ENCODE measurements at regions not wholly inside any gene's neighbourhood (a gene's known extent, or its start where the extent isn't known, plus 50 kb on each side); places are given as distances from the start of the nearest gene placed in this dataset.
"Not testable (repeated sequence)": the region's sequence is repeated elsewhere in the genome, so short reads cannot be mapped to it uniquely, and the experiment has no call there.

DNA sequence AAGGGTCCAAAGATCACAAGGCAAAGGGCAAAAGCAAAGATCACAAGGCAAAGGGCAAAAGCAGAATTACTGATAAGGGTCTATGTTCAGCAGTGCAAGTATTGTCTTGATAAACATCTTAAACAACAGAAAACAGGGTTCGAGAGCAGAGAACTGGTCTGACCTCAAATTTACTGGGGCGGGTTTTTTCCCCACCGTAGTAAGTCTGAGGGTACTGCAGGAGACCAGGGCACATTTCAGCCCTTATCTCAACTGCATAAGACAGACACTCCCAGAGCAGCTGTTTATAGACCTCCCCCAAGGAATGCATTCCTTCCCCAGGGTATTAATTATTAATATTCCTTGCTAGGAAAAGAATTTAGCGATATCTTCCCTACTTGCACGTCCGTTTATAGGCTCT, 61.3 kb downstream of the ZNF860 start:
- in situ Hi-C loops (cut with HindIII; ENCODE audit: low pct_unique_long_range_greater_than_20kb, low sequenced_read_pairs); DNase-seq (ENCODE audit: low read depth in 1 of 2, low spot score in 1 of 2): not testable (repeated sequence)

DNA sequence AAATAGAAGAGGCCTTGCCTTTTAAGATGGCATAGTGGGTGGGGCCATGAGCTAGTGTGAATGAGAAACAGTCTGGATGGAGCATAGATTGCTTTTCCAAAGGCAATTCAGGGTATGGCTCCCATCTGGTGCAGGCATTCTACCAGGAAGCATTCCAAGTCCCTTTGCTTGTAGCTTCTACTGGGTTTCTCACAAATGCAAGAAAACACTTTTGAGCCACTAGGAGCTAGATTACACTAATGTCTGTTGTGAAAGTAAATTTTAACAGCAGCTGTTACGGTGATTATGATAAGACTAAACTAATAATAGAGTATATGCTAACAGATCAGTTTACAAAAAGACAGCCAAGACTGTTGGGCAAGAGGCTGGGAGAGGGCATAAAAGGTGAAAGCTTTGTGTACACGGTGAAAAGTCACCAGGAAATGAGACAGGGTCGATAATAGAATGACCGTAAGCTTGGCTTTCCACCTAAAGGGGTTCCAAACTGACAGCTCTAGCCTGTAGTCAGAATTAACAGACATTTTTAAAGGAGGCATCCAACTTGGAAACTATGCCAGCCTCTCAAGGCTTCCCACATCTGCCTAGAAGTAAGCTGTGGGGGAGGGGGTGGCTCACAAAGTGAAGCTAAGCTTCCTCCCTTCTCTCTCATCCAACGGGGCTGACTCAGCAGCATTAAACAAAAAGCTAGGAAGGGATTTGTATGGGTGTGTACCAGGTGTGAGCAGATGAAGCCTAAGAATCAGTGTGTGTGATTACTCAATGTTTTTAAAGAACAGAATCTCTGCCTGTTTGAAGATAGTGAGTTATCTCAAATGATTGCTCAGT, 61.1 kb upstream of the GPD1L start:
- in situ Hi-C loops (cut with HindIII; ENCODE audit: low pct_unique_long_range_greater_than_20kb, low sequenced_read_pairs): no loop called here
- TF ChIP-seq JUND (IDR thresholded peaks at IDR 0.05; ENCODE audit: low read depth): no peak
- peak in 1 of 2 experiments; percentile 26 for DNase-seq (ENCODE audit: low read depth in 1 of 2, low spot score in 1 of 2)

DNA sequence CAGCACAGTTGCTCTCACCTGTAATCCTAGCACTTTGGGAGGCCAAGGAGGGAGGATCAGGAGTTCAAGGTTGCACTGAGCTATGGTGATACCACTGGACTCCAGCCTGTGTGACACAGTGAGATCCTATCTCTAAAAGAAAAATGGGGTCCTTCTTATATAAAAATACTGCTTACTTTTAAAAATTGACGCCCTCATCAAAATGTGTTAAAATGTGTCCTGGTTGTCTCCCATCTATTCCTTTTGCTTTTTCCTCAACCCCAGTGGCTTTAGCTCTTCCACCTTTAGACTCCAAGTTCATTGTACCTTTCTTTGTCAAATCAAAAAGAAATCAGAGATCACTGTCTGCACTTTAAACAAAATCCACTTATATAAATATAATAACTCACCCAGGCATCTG, 60.3 kb upstream of the GPD1L start:
- TF ChIP-seq JUND (IDR thresholded peaks at IDR 0.05; ENCODE audit: low read depth): no peak
- in situ Hi-C loops (cut with HindIII; ENCODE audit: low pct_unique_long_range_greater_than_20kb, low sequenced_read_pairs): no loop called here
- DNase-seq (ENCODE audit: low read depth in 1 of 2, low spot score in 1 of 2): no peak

DNA sequence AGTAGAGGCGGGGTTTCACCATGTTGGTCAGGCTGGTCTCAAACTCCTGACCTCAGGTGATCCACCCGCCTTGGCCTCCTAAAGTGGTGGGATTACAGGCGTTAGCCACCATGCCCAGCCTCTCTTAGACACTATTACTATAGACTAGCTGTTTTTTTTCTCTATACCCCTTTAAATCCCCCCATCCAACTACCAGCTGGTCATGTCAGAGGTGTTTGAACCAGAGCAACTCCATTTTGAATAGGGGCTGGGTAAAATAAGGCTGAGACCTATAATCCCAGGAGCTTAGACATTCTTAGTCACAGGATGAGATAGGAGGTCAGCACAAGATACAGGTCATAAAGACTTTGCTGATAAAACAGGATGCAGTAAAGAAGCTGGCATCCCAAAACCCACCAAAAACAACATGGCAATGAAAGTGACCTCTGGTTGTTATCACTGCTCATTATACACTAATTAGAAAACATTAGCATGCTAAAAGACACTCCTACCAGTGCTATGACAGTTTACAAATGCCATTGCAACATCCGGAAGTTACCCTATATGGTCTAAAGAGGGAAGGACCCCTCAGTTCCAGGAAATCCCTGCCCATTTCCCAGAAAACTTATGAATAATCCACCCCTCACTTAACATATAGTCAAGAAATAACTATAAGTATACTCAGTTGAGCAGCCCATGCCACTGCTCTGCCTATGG, 57.8 kb upstream of the GPD1L start:
- in situ Hi-C loops (cut with HindIII; ENCODE audit: low pct_unique_long_range_greater_than_20kb, low sequenced_read_pairs): no loop called here
- TF ChIP-seq JUND (IDR thresholded peaks at IDR 0.05; ENCODE audit: low read depth): no peak
- DNase-seq (ENCODE audit: low read depth in 1 of 2, low spot score in 1 of 2): no peak

DNA sequence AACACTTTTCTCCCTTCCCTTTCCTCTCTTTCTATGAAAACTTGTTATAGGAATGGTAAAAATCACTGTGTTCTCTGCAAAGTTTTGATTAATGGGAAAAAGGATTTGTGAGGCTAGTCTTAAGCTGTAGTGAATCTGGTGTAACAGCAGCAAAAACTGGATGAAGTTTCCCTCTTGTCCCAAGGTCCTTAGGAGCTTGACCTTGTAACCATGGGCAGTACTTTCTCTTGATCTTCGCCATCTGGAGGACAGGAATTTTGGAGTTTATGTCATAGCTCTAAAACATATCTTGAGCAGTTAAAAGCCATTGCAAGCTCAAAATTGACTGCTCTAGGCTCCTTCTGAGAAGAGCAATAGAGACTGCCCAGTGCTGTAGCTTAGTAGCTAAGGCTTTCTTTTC, 56.5 kb upstream of the GPD1L start:
- no peak for DNase-seq (ENCODE audit: low read depth in 1 of 2, low spot score in 1 of 2)
- in situ Hi-C loops (cut with HindIII; ENCODE audit: low pct_unique_long_range_greater_than_20kb, low sequenced_read_pairs): no loop called here
- TF ChIP-seq JUND (IDR thresholded peaks at IDR 0.05; ENCODE audit: low read depth): no peak

DNA sequence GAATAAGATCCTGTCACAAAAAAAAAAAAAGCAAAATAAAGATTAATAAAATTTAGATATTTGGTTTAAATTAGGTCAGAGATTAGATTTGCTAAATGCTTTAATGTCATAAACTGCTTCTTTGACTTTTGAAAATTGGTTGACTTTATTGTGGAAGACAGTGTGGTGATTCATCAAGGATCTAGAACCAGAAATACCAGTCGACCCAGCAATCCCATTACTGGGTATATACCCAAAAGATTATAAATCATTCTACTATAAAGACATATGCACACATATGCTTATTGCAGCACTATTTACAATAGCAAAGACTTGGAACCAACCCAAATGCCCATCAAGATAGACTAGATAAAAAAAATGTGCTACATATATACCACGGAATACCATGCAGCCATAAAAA, 54.2 kb upstream of the GPD1L start:
- in situ Hi-C loops (cut with HindIII; ENCODE audit: low pct_unique_long_range_greater_than_20kb, low sequenced_read_pairs): not testable (repeated sequence)
- peak in 1 of 2 experiments; percentile 67 for DNase-seq (ENCODE audit: low read depth in 1 of 2, low spot score in 1 of 2)

DNA sequence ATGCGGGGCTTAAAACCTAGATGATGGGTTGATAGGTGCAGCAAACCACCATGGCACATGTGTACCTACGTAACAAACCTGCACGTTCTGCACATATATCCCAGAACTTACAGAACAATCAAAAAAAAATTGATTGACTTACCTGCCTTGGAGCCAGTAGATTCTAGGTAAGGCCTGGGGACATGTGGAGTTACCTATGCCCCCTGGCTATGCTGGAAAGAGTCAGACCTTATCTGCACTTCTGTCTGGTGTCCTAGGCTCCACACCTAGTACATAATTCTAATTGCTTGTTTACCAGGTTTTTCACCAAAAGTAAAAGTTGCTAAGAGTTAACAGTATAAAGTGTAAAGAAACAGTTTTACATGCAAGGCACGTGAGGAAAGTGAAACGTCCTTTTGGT, 53.6 kb upstream of the GPD1L start:
- in situ Hi-C loops (cut with HindIII; ENCODE audit: low pct_unique_long_range_greater_than_20kb, low sequenced_read_pairs): not testable (repeated sequence)

DNA sequence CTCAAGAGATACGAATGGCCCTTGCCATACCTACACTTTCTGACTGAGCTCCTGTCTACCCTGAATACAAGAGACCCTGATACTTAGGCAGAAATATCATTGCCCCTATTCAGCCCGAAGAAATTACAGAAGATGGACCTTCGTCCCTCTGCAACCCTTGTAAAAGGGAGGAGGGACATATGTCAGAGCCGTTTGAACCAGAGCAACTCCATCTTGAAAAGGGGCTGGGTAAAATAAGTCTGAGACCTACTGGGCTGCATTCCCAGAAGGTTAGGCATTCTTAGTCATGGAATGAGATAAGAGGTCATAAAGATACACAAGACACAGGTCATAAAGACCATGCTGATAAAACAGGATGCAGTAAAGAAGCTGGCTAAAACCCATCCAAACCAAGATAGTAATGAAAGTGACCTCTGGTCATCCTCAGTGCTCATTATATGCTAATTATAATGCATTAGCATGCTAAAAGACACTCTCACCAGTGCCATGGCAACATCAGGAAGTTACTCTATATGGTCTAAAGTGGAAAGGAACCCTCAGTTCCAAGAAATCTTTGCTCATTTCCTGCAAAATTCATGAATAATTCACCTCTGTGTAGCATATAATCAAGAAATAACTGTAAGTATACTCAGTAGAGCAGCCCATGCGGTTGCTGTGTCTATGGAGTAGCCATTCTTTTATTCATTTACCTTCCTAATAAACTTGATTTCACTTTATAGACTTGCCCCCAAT, 49.7 kb upstream of the GPD1L start:
- DNase-seq (ENCODE audit: low read depth in 1 of 2, low spot score in 1 of 2): no peak
- no peak for TF ChIP-seq JUND (IDR thresholded peaks at IDR 0.05; ENCODE audit: low read depth)
- in situ Hi-C loops (cut with HindIII; ENCODE audit: low pct_unique_long_range_greater_than_20kb, low sequenced_read_pairs): no loop called here

More for the DNA sequence above, 53.6 kb upstream of the GPD1L start:
- not testable (repeated sequence) for DNase-seq (ENCODE audit: low read depth in 1 of 2, low spot score in 1 of 2)

Measured in T47D (cell line).